ENCODE measurements at regions not wholly inside any gene's neighbourhood (a gene's known extent, or its start where the extent isn't known, plus 50 kb on each side); places are given as distances from the start of the nearest gene placed in this dataset.

GRCh38 chrX:68941385-68941952, 112.6 kb downstream of the EFNB1 start:
- DNase-seq: no peak
- H3K4me1 ChIP-seq (ENCODE audit: control insufficient read depth, insufficient read depth, low read length, poor library complexity, severe bottlenecking): no peaks in the 10 kb centered on the region
- no peak overlapping the region for H3K27ac ChIP-seq (ENCODE audit: insufficient read depth, low read length, poor library complexity, severe bottlenecking)
- H3K36me3 ChIP-seq (ENCODE audit: control insufficient read depth, insufficient read depth, low read length): no peaks in the 10 kb centered on the region
- H3K9me3 ChIP-seq (ENCODE audit: control insufficient read depth, low read length): no peaks in the 10 kb centered on the region
- no peaks in the 10 kb centered on the region for H3K27me3 ChIP-seq (replicated peaks; ENCODE audit: control insufficient read depth, insufficient read depth, low read length, poor library complexity, severe bottlenecking)
- no peak overlapping the region for H3K4me3 ChIP-seq (ENCODE audit: insufficient read depth, low read depth, low read length, poor library complexity, severe bottlenecking)

DNA sequence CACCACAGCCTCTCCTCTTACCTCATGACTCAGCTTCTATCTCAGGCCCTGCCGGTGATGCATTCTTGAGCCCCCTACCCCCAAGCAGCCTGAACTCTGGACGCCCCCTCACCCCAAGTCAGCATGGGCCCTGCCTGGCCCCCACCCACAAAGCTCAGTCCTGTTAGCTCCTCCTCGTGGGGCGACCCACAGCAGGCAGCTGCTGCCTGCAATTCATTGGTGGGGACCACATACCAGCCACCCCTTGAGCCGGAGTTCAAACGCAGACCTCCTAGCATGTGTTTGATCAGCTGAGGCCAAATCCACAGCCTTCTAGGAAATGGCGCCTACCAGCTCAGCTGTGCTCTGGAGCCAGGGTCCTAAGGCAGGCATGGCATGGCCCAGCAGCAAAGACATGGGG, 111.8 kb downstream of the EFNB1 start:
- Histone ChIP-seq H3K27ac (ENCODE audit: insufficient read depth, low read length, poor library complexity, severe bottlenecking) (no peak overlapping the region), H3K4me1 (ENCODE audit: control insufficient read depth, insufficient read depth, low read length, poor library complexity, severe bottlenecking) (no peaks in the 10 kb centered on the region), H3K36me3 (ENCODE audit: control insufficient read depth, insufficient read depth, low read length) (no peaks in the 10 kb centered on the region), H3K9me3 (ENCODE audit: control insufficient read depth, low read length) (no peaks in the 10 kb centered on the region), H3K4me3 (ENCODE audit: insufficient read depth, low read depth, low read length, poor library complexity, severe bottlenecking) (no peak overlapping the region), H3K27me3 (replicated peaks; ENCODE audit: control insufficient read depth, insufficient read depth, low read length, poor library complexity, severe bottlenecking) (no peaks in the 10 kb centered on the region)
- no peak for DNase-seq

- Histone ChIP-seq H3K36me3 (ENCODE audit: control insufficient read depth, insufficient read depth, low read length) (no peaks in the 10 kb centered on the region), H3K4me1 (ENCODE audit: control insufficient read depth, insufficient read depth, low read length, poor library complexity, severe bottlenecking) (no peaks in the 10 kb centered on the region), H3K27ac (ENCODE audit: insufficient read depth, low read length, poor library complexity, severe bottlenecking) (no peak overlapping the region), H3K4me3 (ENCODE audit: insufficient read depth, low read depth, low read length, poor library complexity, severe bottlenecking) (no peak overlapping the region), H3K9me3 (ENCODE audit: control insufficient read depth, low read length) (no peaks in the 10 kb centered on the region), H3K27me3 (replicated peaks; ENCODE audit: control insufficient read depth, insufficient read depth, low read length, poor library complexity, severe bottlenecking) (no peaks in the 10 kb centered on the region)
- DNase-seq: no peak
These were observed 111.0 kb downstream of the EFNB1 start for GRCh38 chrX:68939868-68940267.

DNA sequence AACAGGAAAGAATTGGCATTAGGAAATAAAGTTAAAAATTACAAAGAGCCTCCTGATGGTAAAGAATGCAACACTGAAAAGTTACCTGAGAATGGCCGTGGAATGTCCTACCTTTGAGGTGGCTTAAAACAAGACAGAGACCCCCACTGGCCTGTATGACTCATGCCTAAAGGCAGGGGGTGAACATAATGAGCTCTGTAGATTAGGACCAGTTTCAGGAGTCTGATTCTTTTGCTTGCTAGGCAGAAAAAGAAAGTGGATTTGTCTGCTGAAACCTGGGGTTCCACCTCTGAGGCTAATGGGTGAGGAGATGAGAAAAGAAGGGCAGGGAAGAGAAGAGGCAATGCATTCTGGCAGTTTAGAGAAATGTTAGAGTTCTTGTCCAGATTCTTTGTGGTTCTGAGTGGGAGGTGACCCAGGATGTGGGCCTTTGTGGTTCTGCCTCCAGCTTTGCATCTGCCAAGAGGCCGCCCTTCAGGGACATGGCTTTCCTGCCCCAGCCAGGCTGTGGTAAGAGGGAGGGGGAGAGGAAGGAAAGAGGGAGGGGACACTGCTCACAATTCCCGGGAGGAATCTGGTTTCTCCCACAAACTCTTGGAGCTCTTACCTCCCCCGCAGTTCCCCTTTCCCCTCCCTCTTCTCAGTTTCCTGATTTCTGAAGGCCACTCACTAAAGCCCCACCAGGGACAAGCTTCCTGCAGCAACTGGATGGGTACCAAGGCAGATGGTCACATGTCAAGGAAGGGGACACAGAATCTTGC, 109.6 kb downstream of the EFNB1 start:
- no peak overlapping the region for H3K27ac ChIP-seq (ENCODE audit: insufficient read depth, low read length, poor library complexity, severe bottlenecking)
- DNase-seq: no peak
- no peaks in the 10 kb centered on the region for H3K27me3 ChIP-seq (replicated peaks; ENCODE audit: control insufficient read depth, insufficient read depth, low read length, poor library complexity, severe bottlenecking)
- no peaks in the 10 kb centered on the region for H3K4me1 ChIP-seq (ENCODE audit: control insufficient read depth, insufficient read depth, low read length, poor library complexity, severe bottlenecking)
- H3K36me3 ChIP-seq (ENCODE audit: control insufficient read depth, insufficient read depth, low read length): no peaks in the 10 kb centered on the region
- H3K9me3 ChIP-seq (ENCODE audit: control insufficient read depth, low read length): no peaks in the 10 kb centered on the region
- H3K4me3 ChIP-seq (ENCODE audit: insufficient read depth, low read depth, low read length, poor library complexity, severe bottlenecking): no peak overlapping the region

- H3K27ac ChIP-seq (ENCODE audit: insufficient read depth, low read length, poor library complexity, severe bottlenecking): no peak overlapping the region
- H3K9me3 ChIP-seq (ENCODE audit: control insufficient read depth, low read length): no peaks in the 10 kb centered on the region
- H3K27me3 ChIP-seq (replicated peaks; ENCODE audit: control insufficient read depth, insufficient read depth, low read length, poor library complexity, severe bottlenecking): no peaks in the 10 kb centered on the region
- H3K36me3 ChIP-seq (ENCODE audit: control insufficient read depth, insufficient read depth, low read length): no peaks in the 10 kb centered on the region
- H3K4me3 ChIP-seq (ENCODE audit: insufficient read depth, low read depth, low read length, poor library complexity, severe bottlenecking): no peak overlapping the region
- no peak for DNase-seq
- H3K4me1 ChIP-seq (ENCODE audit: control insufficient read depth, insufficient read depth, low read length, poor library complexity, severe bottlenecking): no peaks in the 10 kb centered on the region
These were observed 108.8 kb downstream of the EFNB1 start for GRCh38 chrX:68937581-68937980.

DNA sequence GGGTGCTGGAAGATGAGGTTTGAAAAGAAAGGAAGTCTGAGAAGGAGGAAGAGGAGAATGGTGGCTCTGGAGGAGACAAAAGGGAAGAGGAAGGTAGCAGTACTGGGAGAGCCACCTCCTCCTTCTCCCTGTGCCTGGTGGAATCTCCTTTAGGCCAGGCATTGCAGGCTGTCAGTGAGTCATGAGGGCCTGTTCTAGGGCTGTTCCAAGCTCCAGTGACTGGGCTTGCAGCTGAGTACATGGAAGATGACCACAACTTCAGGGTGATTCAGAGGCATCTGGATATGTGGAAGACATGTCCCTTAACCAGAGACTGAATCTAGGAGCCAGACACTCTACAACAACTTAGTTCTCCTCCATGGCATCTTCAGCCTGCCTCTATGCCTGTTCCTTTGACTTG, 107.8 kb downstream of the EFNB1 start:
- Histone ChIP-seq H3K27ac (ENCODE audit: insufficient read depth, low read length, poor library complexity, severe bottlenecking) (no peak overlapping the region), H3K9me3 (ENCODE audit: control insufficient read depth, low read length) (no peaks in the 10 kb centered on the region), H3K36me3 (ENCODE audit: control insufficient read depth, insufficient read depth, low read length) (no peaks in the 10 kb centered on the region), H3K4me3 (ENCODE audit: insufficient read depth, low read depth, low read length, poor library complexity, severe bottlenecking) (no peak overlapping the region), H3K27me3 (replicated peaks; ENCODE audit: control insufficient read depth, insufficient read depth, low read length, poor library complexity, severe bottlenecking) (no peaks in the 10 kb centered on the region), H3K4me1 (ENCODE audit: control insufficient read depth, insufficient read depth, low read length, poor library complexity, severe bottlenecking) (no peaks in the 10 kb centered on the region)
- DNase-seq: no peak

DNA sequence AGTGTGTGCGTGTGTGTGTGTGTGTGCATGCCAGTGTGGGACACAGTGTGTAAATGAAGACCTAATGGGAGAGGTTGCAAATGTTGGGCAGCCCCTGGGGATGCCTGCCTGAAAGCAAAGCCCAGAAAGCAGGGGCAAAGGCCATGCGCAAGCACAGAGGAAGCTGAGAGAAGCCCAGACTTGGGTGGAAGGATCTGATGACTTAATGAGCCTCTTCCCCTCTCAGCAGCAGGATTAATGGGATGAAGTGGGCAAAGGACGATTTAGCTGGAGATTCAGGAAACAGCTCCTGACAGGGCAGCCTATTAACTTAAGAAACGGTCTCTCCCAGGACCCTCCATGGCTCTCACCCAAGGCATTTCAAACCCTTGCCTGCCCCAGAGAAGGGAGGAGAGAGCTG, 107.3 kb downstream of the EFNB1 start:
- H3K4me1 ChIP-seq (ENCODE audit: control insufficient read depth, insufficient read depth, low read length, poor library complexity, severe bottlenecking): no peaks in the 10 kb centered on the region
- no peak for DNase-seq
- no peaks in the 10 kb centered on the region for H3K9me3 ChIP-seq (ENCODE audit: control insufficient read depth, low read length)
- H3K4me3 ChIP-seq (ENCODE audit: insufficient read depth, low read depth, low read length, poor library complexity, severe bottlenecking): no peak overlapping the region
- H3K27me3 ChIP-seq (replicated peaks; ENCODE audit: control insufficient read depth, insufficient read depth, low read length, poor library complexity, severe bottlenecking): no peaks in the 10 kb centered on the region
- H3K27ac ChIP-seq (ENCODE audit: insufficient read depth, low read length, poor library complexity, severe bottlenecking): no peak overlapping the region
- no peaks in the 10 kb centered on the region for H3K36me3 ChIP-seq (ENCODE audit: control insufficient read depth, insufficient read depth, low read length)

- Histone ChIP-seq H3K27me3 (replicated peaks; ENCODE audit: control insufficient read depth, insufficient read depth, low read length, poor library complexity, severe bottlenecking) (no peaks in the 10 kb centered on the region), H3K27ac (ENCODE audit: insufficient read depth, low read length, poor library complexity, severe bottlenecking) (no peak overlapping the region), H3K36me3 (ENCODE audit: control insufficient read depth, insufficient read depth, low read length) (no peaks in the 10 kb centered on the region), H3K4me1 (ENCODE audit: control insufficient read depth, insufficient read depth, low read length, poor library complexity, severe bottlenecking) (no peaks in the 10 kb centered on the region), H3K4me3 (ENCODE audit: insufficient read depth, low read depth, low read length, poor library complexity, severe bottlenecking) (no peak overlapping the region), H3K9me3 (ENCODE audit: control insufficient read depth, low read length) (no peaks in the 10 kb centered on the region)
- DNase-seq: no peak
These were observed 106.5 kb downstream of the EFNB1 start for GRCh38 chrX:68935362-68935761.

DNA sequence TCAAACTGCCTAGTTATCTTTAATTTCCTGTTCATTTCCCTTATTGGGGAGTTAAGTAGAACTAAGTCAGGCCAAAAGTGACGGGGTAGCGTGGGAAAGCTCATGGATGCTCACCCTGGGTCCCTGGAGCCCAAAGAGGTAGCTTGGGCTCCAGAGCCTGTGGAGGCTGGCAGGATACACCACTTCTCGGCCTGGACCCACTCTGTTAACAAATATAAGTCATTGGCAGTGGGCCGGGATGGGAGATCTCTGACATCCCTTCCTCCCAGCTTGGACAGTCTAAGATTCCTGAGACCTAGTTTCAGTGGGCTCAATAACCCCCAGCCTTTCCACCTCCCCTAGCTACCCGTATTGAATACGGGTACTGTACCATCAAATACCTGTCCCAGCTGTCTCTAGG, 106.1 kb downstream of the EFNB1 start:
- Histone ChIP-seq H3K4me1 (ENCODE audit: control insufficient read depth, insufficient read depth, low read length, poor library complexity, severe bottlenecking) (no peaks in the 10 kb centered on the region), H3K36me3 (ENCODE audit: control insufficient read depth, insufficient read depth, low read length) (no peaks in the 10 kb centered on the region), H3K4me3 (ENCODE audit: insufficient read depth, low read depth, low read length, poor library complexity, severe bottlenecking) (no peak overlapping the region), H3K9me3 (ENCODE audit: control insufficient read depth, low read length) (no peaks in the 10 kb centered on the region), H3K27me3 (replicated peaks; ENCODE audit: control insufficient read depth, insufficient read depth, low read length, poor library complexity, severe bottlenecking) (no peaks in the 10 kb centered on the region), H3K27ac (ENCODE audit: insufficient read depth, low read length, poor library complexity, severe bottlenecking) (no peak overlapping the region)
- no peak for DNase-seq

- Histone ChIP-seq H3K4me1 (ENCODE audit: control insufficient read depth, insufficient read depth, low read length, poor library complexity, severe bottlenecking) (no peaks in the 10 kb centered on the region), H3K4me3 (ENCODE audit: insufficient read depth, low read depth, low read length, poor library complexity, severe bottlenecking) (no peak overlapping the region)
- DNase-seq: no peak
These were observed 105.6 kb downstream of the EFNB1 start for GRCh38 chrX:68934421-68934820.

More at GRCh38 chrX:68934421-68934820, 105.6 kb downstream of the EFNB1 start:
- Histone ChIP-seq H3K27ac (ENCODE audit: insufficient read depth, low read length, poor library complexity, severe bottlenecking) (no peak overlapping the region), H3K36me3 (ENCODE audit: control insufficient read depth, insufficient read depth, low read length) (no peaks in the 10 kb centered on the region), H3K9me3 (ENCODE audit: control insufficient read depth, low read length) (no peaks in the 10 kb centered on the region), H3K27me3 (replicated peaks; ENCODE audit: control insufficient read depth, insufficient read depth, low read length, poor library complexity, severe bottlenecking) (no peaks in the 10 kb centered on the region)
